Suprapubic skin (tissue), 4 donors: ENCODE measurements at regions not wholly inside any gene's neighbourhood (a gene's known extent, or its start where the extent isn't known, plus 50 kb on each side); places are given as distances from the start of the nearest gene placed in this dataset.

ENCODE experiments used
- DNase-seq, 2 donors: peaks; one replicate each; pipeline ENCODE4 v3.0.0-alpha.2; 2019; ENCODE audit warnings: low spot score in 2 of 2
- H3K27ac ChIP-seq: fragments of 200-600 bp; sonication (generic); one replicate; pipeline ENCODE4 v1.5.1; 2019
- H3K27me3 ChIP-seq: fragments of 200-600 bp; sonication (generic); one replicate; pipeline ENCODE4 v1.5.1; 2019
- H3K36me3 ChIP-seq: fragments of 200-600 bp; sonication (generic); one replicate; pipeline ENCODE4 v1.5.1; 2019
- H3K4me1 ChIP-seq: fragments of 200-600 bp; sonication (generic); one replicate; pipeline ENCODE4 v1.5.1; 2019
- H3K4me3 ChIP-seq: fragments of 200-600 bp; sonication (generic); one replicate; pipeline ENCODE4 v1.5.1; 2019; ENCODE audit warnings: mild to moderate bottlenecking
- H3K9me3 ChIP-seq: fragments of 200-600 bp; sonication (generic); one replicate; pipeline ENCODE4 v1.5.1; 2019
- CTCF ChIP-seq, 2 donors: fragments of 200-600 bp in 1 of 2; fragments of 450-650 bp in 1 of 2; sonication (generic) in 1 of 2; IDR thresholded peaks; one replicate each; pipeline ENCODE4 v1.5.1; 2016 to 2019; ENCODE audit warnings: antibody characterized with exemption in 2 of 2, mild to moderate bottlenecking in 1 of 2, moderate library complexity in 1 of 2
- EP300 ChIP-seq: sonication (generic); formaldehyde crosslinking; IDR thresholded peaks from one replicate; pipeline ENCODE4 v1.6.1; 2017; ENCODE audit warnings: antibody characterized with exemption
- POLR2A ChIP-seq, 2 donors: fragments of 450-650 bp; IDR thresholded peaks; one replicate each; pipeline ENCODE4 v1.6.1; 2017; ENCODE audit warnings: antibody characterized with exemption in 2 of 2, mild to moderate bottlenecking in 2 of 2, moderate library complexity in 2 of 2
- POLR2AphosphoS5 ChIP-seq, 3 donors: sonication (generic); formaldehyde crosslinking; IDR thresholded peaks; one replicate each; pipeline ENCODE4 v1.6.1; 2017; ENCODE audit warnings: antibody characterized with exemption in 3 of 3
- WGBS: methylation state at CpG from one replicate; pipeline ENCODE4 v1.1.5; 2018; 5-methylcytosine and 5-hydroxymethylcytosine counted together

- no peak for TF ChIP-seq CTCF (IDR thresholded peaks at IDR 0.05)
- TF ChIP-seq POLR2AphosphoS5 (IDR thresholded peaks at IDR 0.05): no peak
- no peak for TF ChIP-seq EP300
- TF ChIP-seq POLR2A (IDR thresholded peaks at IDR 0.05): no peak
- no peak overlapping the region for H3K27ac ChIP-seq
- H3K4me3 ChIP-seq: no peak overlapping the region
- no peaks in the 10 kb centered on the region for H3K27me3 ChIP-seq
- H3K36me3 ChIP-seq: no peaks in the 10 kb centered on the region
- WGBS: 62% methylated on average over 6 of the region's 6 CpGs
- no peaks in the 10 kb centered on the region for H3K4me1 ChIP-seq
- no peak for DNase-seq
- no peaks in the 10 kb centered on the region for H3K9me3 ChIP-seq
Observed at GRCh38 chr3:13132731-13133410, 59.6 kb upstream of the IQSEC1 start.

GRCh38 chr3:13132281-13132680, 59.1 kb upstream of the IQSEC1 start:
- Histone ChIP-seq H3K36me3 (no peaks in the 10 kb centered on the region), H3K9me3 (no peaks in the 10 kb centered on the region), H3K4me1 (no peaks in the 10 kb centered on the region), H3K27ac (no peak overlapping the region), H3K27me3 (no peaks in the 10 kb centered on the region), H3K4me3 (no peak overlapping the region)
- DNase-seq: peak; percentile 26 to 53
- TF ChIP-seq CTCF (IDR thresholded peaks at IDR 0.05): no peak
- TF ChIP-seq EP300: no peak
- no peak for TF ChIP-seq POLR2A (IDR thresholded peaks at IDR 0.05)
- TF ChIP-seq POLR2AphosphoS5 (IDR thresholded peaks at IDR 0.05): no peak
- WGBS: 60% methylated on average over 4 of the region's 4 CpGs

- H3K36me3 ChIP-seq: no peaks in the 10 kb centered on the region
- H3K9me3 ChIP-seq: no peaks in the 10 kb centered on the region
- no peak overlapping the region for H3K4me3 ChIP-seq
- WGBS: 77% methylated on average over 3 of the region's 3 CpGs
- no peaks in the 10 kb centered on the region for H3K4me1 ChIP-seq
- no peaks in the 10 kb centered on the region for H3K27me3 ChIP-seq
- H3K27ac ChIP-seq: no peak overlapping the region
- TF ChIP-seq EP300 (no peak), POLR2AphosphoS5 (IDR thresholded peaks at IDR 0.05) (no peak), CTCF (IDR thresholded peaks at IDR 0.05) (no peak), POLR2A (IDR thresholded peaks at IDR 0.05) (no peak)
- no peak for DNase-seq
Observed at GRCh38 chr3:13130464-13131193, 57.4 kb upstream of the IQSEC1 start.

GRCh38 chr3:13125092-13126015, 52.1 kb upstream of the IQSEC1 start:
- H3K4me3 ChIP-seq: no peak overlapping the region
- H3K4me1 ChIP-seq: no peaks in the 10 kb centered on the region
- DNase-seq: peak in 1 of 2 donors; percentile 31
- H3K9me3 ChIP-seq: no peaks in the 10 kb centered on the region
- peaks cover 13% of the 10 kb centered on the region for H3K27me3 ChIP-seq
- WGBS: 75% methylated on average over 13 of the region's 13 CpGs
- H3K36me3 ChIP-seq: no peaks in the 10 kb centered on the region
- TF ChIP-seq EP300 (no peak), POLR2AphosphoS5 (IDR thresholded peaks at IDR 0.05) (no peak), CTCF (IDR thresholded peaks at IDR 0.05) (no peak), POLR2A (IDR thresholded peaks at IDR 0.05) (no peak)
- no peak overlapping the region for H3K27ac ChIP-seq
